ENCODE measurements at regions not wholly inside any gene's neighbourhood (a gene's known extent, or its start where the extent isn't known, plus 50 kb on each side); places are given as distances from the start of the nearest gene placed in this dataset.

GRCh38 chr1:188426561-188426960 lies 1597.8 kb downstream of the PLA2G4A start:
- no peak for TF ChIP-seq CTCF (IDR thresholded peaks at IDR 0.05; ENCODE audit: low read length)
- TF ChIP-seq EZH2 (IDR thresholded peaks at IDR 0.05; ENCODE audit: borderline replicate concordance, low read length): no peak
